H1 (cell line): ENCODE measurements at regions not wholly inside any gene's neighbourhood (a gene's known extent, or its start where the extent isn't known, plus 50 kb on each side); places are given as distances from the start of the nearest gene placed in this dataset.

Experiments used
- CHD7 ChIP-seq: fragments of 300-600 bp; sonication (generic); IDR thresholded peaks from 2 replicates; pipeline ENCODE4 v1.7.1; 2012; ENCODE audit warnings: low read length, moderate library complexity, mild to moderate bottlenecking, inconsistent platforms; ENCODE audit not compliant: insufficient replicate concordance
- E2F6 ChIP-seq: IDR thresholded peaks from 2 replicates; pipeline ENCODE4 v1.6.1; 2012; ENCODE audit warnings: inconsistent platforms
- SP1 ChIP-seq: IDR thresholded peaks from 2 replicates; pipeline ENCODE4 v1.6.1; 2011; ENCODE audit warnings: low read depth, low read length

- TF ChIP-seq SP1 (no peak), CHD7 (no peak), E2F6 (no peak)
- TF ChIP-seq, all 59 proteins: peak for 0
Observed at GRCh38 chr11:20253796-20254195, 93.5 kb upstream of the DBX1 start (continued).
